ENCODE measurements at regions not wholly inside any gene's neighbourhood (a gene's known extent, or its start where the extent isn't known, plus 50 kb on each side); places are given as distances from the start of the nearest gene placed in this dataset.

DNA sequence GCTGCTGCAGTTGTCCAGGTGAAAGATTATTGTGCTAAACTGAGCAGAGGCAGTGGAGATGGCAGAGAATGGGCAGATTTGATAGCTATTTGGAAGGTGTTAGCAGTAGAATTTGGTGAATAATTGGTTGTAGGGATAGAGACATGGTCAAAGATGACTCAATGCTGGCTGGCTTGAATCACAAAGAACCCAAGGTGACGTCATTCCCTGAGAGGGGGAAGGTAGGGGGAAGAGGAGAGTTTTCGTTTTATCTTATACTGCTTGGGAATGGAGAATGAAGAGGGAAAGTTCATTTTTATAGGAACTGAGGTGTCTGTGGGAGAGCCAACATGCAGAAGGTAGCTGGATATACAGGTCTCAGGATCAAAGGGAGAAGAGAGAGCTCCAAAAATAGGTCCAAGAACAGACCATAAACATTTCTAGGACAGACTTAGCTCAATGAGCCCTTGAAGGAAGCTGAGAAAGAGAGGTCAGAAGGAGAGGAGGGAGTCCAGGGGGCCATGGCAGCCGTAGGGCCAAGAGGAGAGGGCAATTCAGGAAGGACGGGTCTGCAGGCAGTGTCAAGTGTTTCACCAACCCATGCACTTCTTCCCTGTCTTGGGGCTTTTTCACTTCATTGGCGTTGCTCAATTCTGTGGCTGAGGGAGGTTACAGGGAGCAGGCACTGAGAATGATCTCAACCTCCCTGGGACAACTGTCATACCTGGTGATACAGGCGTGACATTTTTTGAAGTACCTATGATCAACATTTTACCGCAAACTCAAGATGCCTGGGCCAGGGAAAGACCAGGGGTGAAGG, 281.3 kb downstream of the TDRD15 start:
- no peak for DNase-seq

GRCh38 chr2:21406386-21406785, 282.6 kb downstream of the TDRD15 start:
- DNase-seq: no peak

- DNase-seq: no peak
Measured at GRCh38 chr2:21406911-21407310, 283.1 kb downstream of the TDRD15 start.

DNA sequence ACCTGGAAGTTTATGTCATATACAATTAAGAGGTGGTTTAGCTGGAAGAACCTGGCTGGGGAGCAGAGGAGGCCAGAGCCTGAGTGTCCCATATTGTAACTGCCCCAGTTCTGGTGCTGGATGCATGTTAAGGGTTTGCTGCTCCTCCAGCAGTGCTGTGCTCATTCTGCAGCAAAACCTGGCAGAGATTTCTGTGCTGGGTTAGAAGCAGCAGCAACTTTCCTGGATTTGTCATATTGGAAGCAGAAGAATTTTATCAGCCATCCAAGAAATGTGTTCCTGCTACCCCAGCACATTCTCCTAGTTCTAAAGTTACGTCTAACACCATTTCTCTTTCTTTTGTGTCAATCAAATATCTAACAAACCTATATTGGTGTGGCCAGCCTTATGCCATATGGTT, 284.1 kb downstream of the TDRD15 start:
- DNase-seq: no peak

- DNase-seq: no peak
Measured at GRCh38 chr2:21411741-21412140, 288.0 kb downstream of the TDRD15 start.

DNA sequence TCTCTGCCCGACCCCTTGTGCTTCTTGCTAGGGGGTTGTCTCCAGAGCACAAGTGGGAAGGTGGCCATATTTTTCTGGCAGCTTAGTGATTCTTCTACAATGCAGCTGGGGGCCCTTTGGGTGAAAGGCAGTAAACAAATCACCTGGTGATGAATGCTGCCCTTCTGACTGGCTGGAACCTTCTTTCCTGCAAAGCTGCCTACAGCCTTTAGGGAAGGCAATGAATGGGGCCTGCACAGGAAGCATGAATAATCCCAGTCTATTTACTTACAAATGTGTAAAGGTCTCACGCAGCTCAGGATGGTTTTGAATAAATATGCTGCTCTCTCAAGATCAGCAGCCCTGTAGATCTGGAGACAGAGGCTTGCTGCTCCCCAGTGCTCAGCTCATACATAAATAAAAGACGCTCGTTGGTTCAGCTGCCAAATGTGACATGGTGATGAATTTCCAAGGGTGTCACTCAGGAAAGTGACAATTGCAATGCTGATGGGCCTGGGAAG, 289.2 kb downstream of the TDRD15 start:
- no peak for DNase-seq

DNA sequence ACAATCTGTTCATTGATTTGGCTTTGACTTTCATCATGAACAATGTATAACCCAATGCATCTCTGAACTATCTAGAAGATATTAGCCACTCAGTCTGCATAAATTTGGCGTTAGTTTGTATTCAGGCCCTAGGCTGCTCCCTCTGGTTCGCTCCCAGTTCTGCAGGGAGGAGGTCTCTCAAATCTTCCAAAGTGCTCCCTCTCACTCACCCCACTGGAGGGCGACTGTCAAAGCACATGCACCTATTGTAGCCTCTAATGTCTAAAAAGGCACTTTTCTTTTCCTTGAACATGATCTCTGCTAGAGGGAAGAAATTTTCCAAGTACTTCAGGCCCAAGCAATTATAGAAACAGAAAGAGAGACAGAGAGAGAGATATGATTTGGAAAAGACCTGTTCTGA, 291.5 kb downstream of the TDRD15 start:
- no peak for DNase-seq

GRCh38 chr2:21416226-21416625, 292.5 kb downstream of the TDRD15 start:
- DNase-seq: no peak

- no peak for DNase-seq
Measured at GRCh38 chr2:21418456-21418855, 294.7 kb downstream of the TDRD15 start.

GRCh38 chr2:21420553-21421335, 297.0 kb downstream of the TDRD15 start:
- no peak for DNase-seq

- no peak for DNase-seq
Measured at GRCh38 chr2:21422050-21422449, 298.3 kb downstream of the TDRD15 start.

DNA sequence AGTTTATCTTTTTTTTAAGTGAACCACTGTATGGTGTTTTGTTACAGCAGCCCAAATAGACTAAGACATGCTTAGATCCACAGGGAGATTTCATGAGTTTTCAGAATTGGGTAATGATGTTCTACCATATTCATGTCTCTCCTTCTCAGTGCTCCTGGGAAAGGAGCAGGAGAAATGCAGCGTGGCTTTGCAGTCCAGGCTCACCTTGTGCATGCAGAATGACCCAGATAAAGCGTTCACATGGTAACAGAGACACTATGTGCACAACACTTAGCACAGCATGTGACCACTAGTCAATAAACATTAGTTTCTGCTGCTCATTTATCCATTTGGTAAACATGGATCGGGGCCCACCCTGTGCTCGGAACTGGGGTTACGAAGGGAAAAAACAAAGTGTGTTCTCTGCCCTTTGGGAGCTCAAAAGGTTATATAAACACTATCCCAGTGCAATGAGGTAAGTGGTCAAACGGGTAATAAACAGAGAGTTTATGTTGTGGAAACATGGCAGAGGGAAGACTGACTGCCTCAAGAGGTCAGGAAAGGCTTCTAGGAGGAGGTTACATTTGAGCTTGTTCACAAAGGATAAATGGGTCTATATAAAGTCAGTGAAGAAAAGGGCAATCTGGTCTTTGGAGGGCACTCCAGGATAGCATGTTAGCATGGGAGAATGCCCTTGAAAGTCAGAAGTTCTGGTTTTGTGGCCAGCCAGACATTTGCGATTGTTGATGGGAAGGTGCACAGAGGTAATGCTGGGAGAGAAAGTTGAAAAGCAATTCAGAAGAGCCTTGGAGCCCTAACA, 299.2 kb downstream of the TDRD15 start:
- DNase-seq: no peak

- DNase-seq: no peak
Measured at GRCh38 chr2:21423854-21424253, 300.1 kb downstream of the TDRD15 start.

DNA sequence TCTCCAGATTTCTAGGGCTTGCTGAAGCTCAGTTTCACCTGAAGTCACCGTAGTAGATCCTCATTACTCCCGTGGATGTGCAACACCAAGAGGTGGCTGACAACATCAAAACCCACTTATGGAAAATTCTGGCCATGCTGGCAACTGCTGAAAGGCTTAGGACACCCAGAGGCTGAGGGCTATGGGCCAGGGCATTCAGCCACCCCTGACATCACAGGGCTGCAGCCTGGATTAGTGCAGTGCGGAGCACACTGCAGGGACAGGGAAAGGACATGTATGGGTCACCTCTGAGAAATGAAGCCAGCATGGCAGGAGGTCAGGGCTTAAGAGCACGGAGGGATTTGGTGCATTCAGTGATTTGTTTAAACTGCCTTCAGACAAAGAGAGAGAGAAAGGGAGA, 300.6 kb downstream of the TDRD15 start:
- DNase-seq: no peak

DNA sequence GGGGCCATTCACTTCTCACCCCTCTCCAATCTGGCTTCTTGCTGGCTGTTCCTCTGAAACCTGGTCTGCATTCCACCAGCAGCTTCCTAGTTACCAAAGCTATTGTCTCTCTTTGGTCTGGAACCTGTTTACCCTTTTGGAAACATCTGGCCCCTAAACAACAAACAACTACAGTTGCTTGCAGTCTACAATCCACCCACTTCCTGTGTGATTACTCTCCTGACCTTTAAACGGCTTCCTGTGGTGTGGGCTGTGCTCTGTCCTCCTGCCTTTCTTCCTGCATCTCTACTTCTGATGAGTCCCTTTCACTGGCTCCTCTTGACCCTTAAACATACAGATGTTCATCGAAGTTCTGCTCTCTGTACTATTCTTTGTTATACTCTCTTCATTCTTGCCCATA, 303.8 kb downstream of the TDRD15 start:
- DNase-seq: no peak

- no peak for DNase-seq
Measured at GRCh38 chr2:21428754-21429153, 305.0 kb downstream of the TDRD15 start.

DNA sequence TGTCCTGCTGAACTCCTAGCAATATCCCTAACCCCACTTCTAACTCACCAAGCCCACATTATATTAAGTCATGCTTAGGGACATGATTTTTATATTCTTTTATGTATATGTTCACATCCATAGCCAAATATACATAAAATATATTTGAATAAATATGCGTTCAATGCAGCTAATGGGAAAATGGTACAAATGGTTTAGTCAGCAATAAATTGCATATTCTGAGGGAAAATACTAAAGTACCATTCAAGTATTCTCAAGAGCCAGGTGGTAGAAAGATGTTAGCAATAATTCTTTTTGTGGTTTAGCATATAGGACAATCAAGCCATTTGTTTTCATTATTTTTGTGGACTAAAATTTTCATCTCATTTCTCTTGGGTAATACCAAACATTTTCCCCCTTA, 306.0 kb downstream of the TDRD15 start:
- no peak for DNase-seq

- no peak for DNase-seq
Measured at GRCh38 chr2:21431078-21431477, 307.3 kb downstream of the TDRD15 start.

GRCh38 chr2:21438949-21439348, 315.2 kb downstream of the TDRD15 start:
- DNase-seq: no peak

DNA sequence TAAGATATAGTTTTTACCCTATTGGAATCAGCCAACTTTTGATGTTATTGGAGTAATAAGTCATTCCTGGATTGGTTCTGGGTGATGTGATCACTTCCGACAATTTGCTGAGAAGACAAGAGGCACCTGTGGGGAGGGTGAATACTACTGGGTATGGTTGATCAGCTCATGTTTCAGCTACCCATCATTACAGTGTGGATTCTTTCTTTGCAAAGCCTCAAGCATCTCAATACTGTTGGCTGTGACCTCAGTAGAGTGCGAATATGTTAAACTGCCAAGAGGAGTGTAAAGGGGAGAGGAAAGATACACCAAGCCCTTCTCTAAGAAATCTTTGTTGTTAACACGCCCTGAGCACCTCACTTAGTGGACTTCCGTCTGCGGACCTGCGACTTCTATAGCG, 317.7 kb downstream of the TDRD15 start:
- no peak for DNase-seq

- DNase-seq: no peak
Measured at GRCh38 chr2:21443494-21444105, 319.8 kb downstream of the TDRD15 start.

GRCh38 chr2:21449881-21450280, 326.1 kb downstream of the TDRD15 start:
- no peak for DNase-seq

GRCh38 chr2:21451403-21451802, 327.6 kb downstream of the TDRD15 start:
- DNase-seq: no peak

Data from GF-D8 (cell line).